NB4 (cell line): ENCODE measurements at regions not wholly inside any gene's neighbourhood (a gene's known extent, or its start where the extent isn't known, plus 50 kb on each side); places are given as distances from the start of the nearest gene placed in this dataset.

Source experiments
- TF ChIP-seq, protein P1 (sequence below): IDR thresholded peaks from 2 replicates; pipeline ENCODE4 v1.6.1; 2011; ENCODE audit warnings: low read depth, low read length
- TF ChIP-seq, protein P2 (sequence below): IDR thresholded peaks from one replicate; pipeline ENCODE4 v1.5.1; 2012; ENCODE audit warnings: low read depth, low read length

DNA sequence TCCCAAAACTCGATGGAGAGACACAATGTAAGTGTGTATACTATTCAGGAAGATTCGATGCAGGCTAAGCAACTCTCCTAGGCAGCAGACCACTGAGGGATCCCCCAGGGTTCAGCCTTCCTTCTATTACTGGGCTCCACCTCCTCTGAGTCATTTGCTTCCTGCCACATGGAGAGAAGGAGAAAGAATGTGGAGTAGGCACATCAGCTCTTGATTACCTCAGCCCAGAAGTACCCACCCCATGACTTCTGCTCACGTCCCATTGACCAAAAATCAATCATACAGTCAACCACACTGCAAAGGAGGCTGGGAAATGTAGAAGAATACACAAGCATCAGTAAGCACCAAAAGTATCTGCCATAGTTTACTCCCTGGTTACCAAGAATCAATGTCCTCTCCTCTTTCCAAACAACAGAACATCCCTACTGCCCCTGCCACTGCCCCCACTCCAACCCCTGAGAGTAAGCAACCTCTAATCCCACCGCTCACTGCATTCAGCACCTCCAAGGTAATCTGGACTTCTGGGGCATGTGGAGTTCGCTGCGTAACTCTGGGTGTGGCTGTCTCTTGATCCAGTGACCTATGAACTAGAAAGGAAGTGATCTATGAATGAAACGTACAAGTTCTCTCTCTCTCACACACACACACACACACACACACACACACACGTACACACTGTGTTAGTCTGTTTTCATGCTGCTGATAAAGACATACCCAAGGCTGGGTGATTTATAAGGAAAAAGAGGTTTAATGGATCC lies 91.2 kb upstream of the C1QTNF7 start:
- TF ChIP-seq, protein P1, sequence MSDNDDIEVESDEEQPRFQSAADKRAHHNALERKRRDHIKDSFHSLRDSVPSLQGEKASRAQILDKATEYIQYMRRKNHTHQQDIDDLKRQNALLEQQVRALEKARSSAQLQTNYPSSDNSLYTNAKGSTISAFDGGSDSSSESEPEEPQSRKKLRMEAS: no peak
- TF ChIP-seq, protein P2, sequence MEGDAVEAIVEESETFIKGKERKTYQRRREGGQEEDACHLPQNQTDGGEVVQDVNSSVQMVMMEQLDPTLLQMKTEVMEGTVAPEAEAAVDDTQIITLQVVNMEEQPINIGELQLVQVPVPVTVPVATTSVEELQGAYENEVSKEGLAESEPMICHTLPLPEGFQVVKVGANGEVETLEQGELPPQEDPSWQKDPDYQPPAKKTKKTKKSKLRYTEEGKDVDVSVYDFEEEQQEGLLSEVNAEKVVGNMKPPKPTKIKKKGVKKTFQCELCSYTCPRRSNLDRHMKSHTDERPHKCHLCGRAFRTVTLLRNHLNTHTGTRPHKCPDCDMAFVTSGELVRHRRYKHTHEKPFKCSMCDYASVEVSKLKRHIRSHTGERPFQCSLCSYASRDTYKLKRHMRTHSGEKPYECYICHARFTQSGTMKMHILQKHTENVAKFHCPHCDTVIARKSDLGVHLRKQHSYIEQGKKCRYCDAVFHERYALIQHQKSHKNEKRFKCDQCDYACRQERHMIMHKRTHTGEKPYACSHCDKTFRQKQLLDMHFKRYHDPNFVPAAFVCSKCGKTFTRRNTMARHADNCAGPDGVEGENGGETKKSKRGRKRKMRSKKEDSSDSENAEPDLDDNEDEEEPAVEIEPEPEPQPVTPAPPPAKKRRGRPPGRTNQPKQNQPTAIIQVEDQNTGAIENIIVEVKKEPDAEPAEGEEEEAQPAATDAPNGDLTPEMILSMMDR: no peak
